ENCODE measurements at regions not wholly inside any gene's neighbourhood (a gene's known extent, or its start where the extent isn't known, plus 50 kb on each side); places are given as distances from the start of the nearest gene placed in this dataset.

DNA sequence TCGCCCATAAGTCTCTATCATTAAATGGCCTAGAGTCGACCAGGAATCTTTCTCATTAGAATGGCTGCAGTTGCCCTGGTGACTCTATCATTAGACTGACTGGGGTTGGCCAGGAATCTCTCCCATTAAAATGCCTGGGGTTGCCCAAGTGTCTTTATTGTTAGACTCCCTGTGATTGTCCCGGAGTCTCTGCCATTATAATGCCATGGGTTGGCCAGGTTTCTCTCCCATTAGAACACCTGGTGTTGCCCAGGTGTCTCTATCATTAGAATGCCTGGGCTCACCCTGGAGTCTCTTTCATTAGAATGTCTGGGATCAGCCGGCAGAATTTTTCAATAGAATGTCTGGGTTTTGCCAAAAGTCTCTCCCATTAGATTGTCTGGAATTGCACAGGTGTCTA lies 1459.3 kb downstream of the UQCRFS1 start:
- no peak for DNase-seq (ENCODE audit: low read depth in 2 of 2)

DNA sequence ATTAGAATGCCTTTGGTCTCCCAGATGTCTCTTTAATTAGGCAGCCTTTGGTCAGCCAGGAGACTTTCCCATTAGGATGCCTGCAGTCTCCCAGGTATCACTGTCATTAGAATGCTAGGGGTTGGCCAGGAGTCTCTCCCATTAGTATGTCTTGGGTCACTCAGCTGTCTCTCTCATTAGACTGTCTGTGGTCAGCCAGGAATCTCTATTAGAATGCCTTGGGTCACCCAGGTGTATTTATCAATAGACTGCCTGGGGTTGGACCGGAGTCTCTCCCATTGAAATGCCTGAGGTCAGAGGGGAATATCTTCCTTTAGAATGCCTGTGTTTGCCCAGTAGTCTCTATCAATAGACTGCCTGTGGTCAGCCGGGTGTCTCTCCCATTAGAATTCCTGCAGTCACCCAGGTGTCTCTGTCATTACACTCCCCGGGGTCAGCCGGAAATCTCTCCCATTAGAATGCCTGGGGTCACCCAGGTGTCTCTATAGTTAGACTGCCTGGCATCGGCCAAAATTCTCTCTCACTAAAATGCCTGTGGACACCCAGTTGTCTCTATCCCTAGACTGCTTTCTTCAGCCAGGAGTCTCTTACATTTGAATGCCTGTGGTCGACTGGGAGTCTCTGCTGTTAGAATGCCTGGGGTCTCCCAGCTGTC lies 1460.3 kb downstream of the UQCRFS1 start:
- no peak for DNase-seq (ENCODE audit: low read depth in 2 of 2)

DNA sequence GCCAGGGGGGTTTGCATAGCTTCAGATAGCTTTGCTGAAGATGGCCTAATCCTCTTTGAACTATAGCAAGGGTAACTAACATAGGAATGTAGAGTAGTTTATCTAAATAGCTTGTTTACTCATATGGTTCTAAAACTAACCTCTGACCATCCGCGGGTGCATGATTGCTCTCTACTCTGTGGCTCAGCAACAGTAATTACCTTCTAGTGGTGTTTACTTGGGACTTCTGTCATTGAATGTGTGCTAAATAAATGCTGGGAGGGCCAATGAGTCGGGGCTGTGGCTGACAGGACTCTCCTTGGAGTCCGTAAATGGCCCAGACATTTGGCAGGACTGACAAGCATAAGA lies 1461.9 kb downstream of the UQCRFS1 start:
- no peak for DNase-seq (ENCODE audit: low read depth in 2 of 2)

DNA sequence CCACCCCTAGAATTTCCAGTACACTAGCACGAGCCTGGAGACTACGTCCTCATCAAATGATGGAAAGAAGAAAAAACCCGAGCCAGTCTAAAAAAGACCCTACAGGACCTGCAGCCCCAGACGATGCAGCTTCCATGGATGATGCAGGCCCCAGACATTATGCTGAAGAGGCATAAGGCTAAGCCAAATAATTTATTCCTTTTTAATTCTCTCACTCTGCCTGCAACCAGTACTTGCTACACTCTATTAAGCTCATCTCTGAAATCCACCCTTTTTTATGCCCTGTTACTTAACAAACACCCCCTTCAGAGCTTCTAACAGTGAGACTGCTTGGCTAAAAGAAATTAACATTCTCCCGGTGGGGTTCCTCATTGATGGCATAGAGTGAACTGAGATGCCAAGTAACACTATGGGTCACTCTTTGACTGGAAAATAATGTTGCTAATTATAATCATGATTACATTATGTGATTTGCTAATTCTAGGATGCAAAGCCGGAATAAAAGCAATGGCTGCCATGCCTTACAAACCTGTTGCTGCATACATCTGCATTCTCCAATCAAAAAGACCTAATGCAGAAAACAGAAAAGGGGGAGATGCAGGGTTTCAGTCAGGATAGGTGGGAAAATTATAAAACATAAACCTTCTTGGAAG lies 1462.4 kb downstream of the UQCRFS1 start:
- DNase-seq (ENCODE audit: low read depth in 2 of 2): no peak

DNA sequence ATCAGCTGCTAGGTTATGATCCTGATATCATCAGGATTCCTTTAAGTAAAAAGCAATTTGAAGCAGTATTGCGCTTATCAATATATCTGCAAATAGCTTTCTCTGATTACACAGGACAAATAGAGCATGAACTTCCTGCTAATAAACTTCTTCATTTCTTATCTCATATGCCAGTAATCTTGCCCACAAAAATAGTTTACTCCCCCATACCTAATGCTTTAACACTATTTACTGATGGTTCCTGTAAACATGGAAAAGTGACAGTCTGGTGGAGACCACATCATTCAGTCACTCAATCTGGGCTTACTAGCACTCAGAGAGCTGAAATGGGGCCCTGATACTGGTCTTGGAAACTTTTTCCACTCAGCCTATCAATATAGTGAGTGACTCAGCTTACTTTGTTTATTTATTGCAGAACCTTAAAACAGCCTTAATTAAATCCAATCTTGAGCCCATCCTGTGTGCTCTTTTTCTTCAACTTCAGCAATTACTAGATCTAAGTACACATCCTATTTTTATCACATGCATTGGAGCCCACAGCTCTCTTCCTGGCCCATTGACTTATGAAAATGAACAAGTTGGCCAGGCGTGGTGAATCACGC lies 1464.3 kb downstream of the UQCRFS1 start:
- DNase-seq (ENCODE audit: low read depth in 2 of 2): no peak

DNA sequence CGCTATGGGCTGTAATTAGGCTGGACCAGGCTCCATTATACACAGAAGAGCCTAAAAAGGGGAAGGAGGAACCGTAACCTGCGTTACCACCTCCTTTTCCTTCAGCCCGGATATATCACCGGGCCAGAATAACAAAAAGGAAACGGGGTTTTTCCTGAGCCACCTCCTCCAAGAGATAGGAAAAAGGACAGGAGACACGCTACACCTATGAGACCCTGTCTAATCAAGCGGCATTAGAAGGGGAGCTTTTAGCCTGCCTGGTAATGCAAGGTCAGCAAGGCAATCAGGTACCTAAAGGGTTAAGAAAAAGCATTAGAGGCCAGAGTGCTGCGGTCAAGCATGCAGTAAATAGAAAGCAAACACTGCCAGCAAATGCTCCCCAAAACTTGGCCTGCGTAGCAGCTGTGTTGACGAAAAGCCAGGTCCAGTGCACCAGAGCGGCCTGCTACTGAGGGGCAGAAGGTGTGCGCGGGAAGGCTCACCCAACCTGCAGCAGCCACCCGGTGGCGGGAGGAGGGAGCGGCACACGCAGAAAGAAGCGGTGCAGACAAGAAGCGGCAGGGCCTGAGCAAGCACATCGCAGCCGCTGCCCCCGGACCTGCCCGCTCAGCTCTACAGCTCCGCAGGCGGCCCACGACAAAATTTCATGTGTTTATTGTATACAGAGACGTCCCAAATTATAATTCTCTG lies 1466.1 kb downstream of the UQCRFS1 start:
- DNase-seq (ENCODE audit: low read depth in 2 of 2): no peak

DNA sequence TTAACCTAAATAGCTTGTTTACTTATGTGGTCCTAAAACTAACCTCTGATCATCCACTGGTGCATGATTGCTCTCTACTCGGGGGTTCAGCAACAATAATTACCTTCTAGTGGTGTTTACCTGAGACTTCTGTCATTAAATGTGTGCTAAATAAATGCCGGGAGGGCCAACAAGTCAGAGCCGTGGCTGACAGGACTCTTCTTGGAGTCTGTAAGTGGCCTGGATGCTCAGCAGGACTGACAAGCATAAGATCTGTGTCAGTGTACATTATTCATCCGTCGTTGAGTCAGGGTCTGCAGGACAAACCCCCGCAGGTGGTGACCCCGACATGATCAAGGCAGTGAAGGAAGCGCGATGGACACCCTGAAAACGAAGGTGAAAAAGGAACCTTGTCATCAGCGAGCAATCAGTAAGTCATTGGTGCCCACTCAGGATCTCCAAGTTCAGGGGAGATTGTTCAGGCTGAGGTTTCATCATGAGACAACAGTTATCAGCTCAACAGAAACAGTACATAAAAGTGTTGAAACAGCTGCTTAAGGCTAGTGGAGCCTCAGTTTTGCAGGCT lies 1466.9 kb downstream of the UQCRFS1 start:
- no peak for DNase-seq (ENCODE audit: low read depth in 2 of 2)

DNA sequence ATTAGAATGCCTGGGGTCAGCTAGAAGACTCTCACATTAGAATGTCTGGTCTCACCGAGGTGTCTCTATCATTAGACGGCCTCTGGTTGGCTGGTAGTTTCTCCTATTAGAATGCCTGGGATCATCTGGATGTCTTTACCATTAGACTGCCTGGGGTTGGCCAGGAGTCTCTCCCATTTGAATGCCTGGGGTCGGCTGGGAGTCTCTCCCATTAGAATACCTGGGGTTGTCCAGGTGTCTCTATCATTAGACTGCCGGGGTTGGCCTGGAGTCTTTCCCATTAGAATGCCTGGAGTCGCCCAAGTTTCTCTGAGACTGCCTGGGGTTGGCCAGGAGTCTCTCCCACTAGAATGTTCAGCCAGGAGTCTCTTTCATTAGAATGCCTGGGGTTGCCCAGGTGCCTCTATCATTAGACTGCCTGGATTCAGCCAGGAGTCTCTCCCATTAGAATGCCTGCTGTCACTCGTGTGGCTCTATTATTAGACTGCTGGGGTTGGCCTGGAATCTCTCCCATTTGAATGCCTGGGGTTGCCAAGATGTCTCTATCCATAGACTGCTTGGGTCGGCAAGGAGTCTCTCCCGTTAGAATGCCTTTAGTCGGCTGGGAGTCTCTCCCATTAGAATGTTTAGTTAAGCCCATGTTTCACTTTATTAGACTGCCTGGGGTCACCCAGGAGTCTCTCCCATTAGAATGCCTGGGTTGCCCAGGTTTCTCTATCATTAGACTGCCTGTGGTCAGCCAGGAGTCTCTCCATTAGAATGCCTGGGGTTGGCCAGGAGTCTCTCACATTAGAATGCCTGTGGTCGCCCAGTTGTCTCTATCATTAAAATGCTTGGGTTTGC lies 1467.8 kb downstream of the UQCRFS1 start:
- no peak for DNase-seq (ENCODE audit: low read depth in 2 of 2)

DNA sequence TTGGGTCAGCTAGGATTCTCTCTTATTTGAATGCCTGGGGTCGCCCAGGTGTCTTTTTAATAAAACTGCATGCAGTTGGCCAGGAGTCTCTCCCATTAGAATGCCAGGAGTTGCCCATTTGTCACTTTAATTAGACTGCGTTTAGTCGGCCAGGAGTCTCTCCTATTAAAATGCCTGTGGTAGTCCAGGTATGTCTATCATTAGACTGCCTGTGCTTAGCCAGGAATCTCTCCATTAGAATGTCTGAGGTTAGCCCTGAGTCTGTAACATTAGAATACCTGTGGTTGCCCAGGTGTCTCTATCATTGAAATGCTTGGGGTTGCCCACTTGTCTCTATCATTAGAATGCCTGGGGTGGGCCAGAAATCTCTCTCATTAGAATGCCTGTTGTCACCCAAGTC lies 1470.9 kb downstream of the UQCRFS1 start:
- no peak for DNase-seq (ENCODE audit: low read depth in 2 of 2)

DNA sequence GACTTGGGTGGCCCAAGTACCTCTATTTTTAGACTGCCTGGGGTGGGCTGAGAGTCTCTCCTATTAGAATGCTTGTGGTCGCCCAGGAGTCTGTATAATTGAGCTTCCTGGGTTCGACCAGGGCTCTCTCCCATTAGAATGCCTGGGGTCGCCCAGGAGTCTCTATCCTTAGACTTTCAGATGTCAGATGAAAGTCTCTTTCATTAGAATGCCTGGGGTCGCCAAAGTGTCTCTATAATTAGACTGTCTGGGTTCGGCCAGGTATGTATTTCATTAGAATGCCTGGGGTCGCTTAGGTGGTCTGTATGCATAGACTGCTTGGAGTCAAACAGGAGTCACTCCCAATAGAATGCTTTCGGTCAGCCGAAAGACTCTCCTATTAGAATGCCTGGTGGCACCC lies 1471.7 kb downstream of the UQCRFS1 start:
- no peak for DNase-seq (ENCODE audit: low read depth in 2 of 2)

DNA sequence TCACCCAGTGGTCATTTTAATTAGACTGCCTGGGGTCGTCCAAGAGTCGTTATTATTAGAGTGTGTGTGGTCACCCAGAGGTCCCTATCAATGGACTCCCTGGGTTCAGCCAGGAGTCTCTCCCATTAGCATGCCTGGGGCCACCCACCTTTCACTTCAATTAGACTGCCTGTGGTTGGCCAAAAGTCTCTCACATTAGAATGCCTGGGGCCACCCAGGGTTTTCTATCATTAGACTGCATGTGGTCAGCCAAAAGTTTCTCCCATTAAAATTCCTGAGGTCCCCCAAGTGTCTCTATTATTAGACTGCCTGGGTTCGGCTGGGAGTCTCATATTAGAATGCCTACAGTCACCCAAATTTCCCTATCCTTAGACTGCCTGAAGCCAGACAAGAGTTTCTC lies 1472.6 kb downstream of the UQCRFS1 start:
- DNase-seq (ENCODE audit: low read depth in 2 of 2): no peak

DNA sequence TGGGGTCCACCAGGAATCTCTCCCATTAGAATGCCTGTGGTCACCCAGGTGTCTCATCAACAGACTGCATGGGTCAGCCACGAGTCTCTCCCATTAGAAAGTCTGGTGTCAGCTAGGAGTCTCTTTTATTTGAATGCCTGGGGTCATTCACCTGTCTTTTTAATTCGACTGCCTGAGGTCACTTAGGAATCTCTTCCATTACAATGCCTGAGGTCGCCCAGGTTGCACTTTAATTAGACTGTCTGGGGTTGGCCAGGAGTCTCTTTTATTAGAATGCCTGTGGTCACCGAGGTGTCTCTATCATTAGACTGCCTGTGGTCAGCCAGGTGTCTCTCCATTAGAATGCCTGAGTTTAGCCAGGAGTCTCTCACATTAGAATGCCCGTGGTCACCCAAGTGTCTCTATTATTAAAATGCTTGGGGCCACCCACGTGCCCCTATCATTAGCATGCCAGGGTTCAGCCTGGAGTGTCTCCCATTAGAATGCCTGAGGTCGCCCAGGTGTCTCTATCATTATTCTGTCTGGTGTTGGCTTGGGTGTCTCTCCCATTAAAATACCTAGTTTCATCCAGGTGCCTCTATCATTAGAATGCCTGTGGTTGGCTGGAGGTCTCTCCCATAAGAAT lies 1474.3 kb downstream of the UQCRFS1 start:
- DNase-seq (ENCODE audit: low read depth in 2 of 2): no peak

DNA sequence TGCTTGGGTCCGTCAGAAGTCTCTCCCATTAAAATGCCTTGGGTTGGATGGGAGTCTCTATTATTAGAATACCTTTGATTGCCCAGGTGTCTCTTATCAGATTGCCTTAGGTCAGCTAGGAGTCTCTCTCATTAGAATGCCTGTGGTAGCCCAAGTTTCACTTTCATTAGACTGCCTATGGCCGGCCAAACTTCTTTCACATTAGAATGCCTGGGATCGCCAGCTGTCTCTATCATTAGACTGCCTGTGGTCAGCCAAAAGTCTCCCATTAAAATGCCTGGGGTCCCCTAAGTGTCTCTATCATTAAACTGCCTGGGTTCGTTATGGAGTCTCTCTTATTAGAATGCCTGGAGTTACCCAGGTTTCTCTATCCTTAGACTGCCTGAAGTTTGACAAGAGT lies 1476.7 kb downstream of the UQCRFS1 start:
- no peak for DNase-seq (ENCODE audit: low read depth in 2 of 2)

DNA sequence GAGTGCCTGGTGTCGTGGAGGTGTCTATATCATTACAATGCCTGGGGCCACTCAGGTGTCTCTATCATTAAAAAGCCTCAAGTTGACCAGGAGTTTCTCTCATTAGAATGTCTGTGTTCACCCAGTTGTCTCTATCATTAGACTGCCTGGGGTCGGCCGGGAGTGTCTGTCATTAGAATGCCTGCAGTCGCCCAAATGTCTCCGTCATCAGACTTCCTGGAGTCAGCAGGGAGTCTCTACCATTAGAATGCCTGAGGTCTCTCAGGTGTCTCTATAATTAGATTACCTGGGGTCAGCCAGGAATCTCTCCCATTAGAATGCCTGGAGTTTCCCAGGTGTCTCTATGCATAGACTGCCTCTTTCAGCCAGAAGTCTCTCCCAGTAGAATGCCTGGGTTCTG lies 1477.6 kb downstream of the UQCRFS1 start:
- DNase-seq (ENCODE audit: low read depth in 2 of 2): no peak

DNA sequence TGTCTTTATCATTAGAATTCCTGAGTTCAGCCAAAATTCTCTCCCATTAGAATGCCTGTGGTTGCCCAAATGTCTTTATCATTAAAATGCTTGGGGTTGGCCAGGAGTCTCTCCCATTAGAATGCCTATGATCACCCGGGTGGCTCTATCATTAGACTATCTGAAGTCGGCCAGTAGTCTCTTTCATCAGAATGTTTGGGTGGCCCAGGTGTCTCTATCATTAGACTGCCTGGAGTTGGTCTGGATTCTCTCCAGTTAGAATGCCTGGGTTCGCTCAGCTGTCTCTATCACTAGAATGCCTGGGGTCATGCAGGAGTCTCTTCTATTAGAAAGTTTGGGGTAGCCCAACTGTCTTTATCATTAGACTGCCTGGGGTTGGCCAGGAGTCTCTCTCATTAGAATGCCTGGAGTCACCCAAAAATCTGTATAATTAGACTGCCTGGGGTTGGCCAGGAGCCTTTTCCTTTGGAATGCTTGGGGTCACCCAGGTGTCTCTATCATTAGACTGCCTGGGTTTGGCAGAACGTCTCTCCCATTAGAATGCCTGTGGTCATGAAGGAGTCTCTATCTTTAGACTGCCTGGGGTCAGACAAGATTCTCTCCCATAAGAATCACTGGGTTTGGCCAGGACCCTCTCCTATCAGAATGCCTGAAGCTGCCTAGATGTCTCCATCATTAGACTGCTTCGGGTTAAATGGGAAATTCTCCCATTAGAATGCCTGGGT lies 1478.3 kb downstream of the UQCRFS1 start:
- DNase-seq (ENCODE audit: low read depth in 2 of 2): no peak

DNA sequence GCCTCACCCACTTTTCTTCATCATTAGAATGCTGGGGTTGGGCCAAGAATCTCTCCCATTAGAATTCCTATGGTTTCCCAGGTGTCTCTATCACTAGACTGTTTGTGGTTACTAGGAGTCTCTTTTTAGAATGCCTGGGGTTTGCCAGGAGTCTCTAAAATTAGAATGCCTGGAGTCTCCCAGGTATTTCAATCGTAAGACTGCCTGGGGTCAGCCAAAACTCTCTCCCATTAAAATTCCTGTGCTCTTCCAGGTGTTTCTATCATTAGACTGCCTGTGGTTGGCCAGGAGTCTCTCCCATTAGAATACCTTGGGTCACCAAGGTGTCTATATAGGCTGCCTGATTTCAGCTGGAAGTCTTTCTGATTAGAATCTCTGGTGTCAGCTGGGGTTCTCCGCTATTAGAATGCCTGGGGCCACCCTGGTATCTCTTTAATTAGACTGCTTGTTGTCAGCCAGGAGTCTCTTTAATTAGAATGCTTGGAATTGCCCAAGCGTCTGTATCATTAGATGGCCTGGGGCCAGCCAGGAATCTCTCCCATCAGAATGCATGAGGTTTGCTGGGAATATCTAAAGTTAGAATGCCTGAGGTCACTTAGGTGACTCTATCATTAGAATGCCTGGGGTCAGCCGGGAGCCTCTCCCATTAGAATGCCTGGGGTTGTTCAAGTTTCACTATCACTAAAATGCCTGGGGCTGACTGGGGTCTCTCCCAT lies 1479.2 kb downstream of the UQCRFS1 start:
- no peak for DNase-seq (ENCODE audit: low read depth in 2 of 2)

DNA sequence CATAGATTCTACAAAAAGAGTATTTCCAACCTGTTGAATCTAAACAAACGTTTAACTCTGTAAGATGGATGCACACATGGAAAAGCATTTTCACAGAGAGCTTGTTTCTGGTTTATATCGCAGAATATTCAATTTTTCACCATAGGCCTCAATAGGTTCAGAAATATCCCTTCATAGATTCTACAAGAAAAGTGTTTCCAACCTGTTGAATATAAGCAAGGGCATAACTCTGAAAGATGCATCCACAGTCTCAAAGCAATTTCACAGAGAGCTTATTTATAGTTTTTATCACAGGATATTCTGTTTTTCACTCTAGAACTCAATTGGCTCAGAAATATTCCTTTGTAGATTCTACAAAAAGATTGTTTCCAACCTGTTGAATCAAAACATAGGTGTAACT lies 1483.6 kb downstream of the UQCRFS1 start:
- no peak for DNase-seq (ENCODE audit: low read depth in 2 of 2)

DNA sequence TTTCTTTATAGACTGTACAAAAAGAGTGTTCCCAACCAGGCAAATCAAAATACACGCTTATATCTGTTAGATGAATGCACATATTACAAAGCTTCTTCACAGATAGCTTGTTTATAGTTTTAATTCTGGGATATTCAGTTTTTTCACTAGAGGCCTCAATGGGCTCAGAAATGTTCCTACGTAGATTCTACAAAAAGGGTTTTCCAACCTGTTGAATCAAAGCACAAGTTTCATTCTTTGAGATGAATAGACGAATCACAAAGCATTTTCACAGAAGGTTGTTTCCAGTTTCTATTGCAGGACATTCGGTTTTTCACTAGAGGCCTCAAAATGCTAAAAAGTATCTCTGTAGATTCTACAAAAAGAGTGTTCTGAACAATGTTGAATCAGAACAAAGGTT lies 1490.3 kb downstream of the UQCRFS1 start:
- no peak for DNase-seq (ENCODE audit: low read depth in 2 of 2)

DNA sequence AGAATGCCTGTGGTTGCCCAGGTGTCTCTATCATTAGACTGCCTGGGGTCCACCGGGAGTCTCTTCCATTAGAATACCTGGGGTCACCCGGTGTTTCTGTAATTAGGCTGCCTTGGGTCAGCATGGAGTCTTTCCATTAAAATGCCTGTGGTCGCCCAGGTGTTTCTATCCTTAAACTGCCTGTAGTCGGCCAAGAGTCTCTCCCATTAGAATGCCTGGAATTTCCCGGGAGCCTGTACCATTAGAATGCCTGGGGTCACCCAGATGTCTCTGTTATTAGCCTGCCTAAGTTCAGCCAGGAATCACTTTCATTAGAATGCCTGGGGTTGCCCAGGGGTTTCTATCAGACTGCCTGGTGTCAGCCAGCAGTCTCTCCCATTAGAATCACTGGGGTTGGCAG lies 1492.8 kb downstream of the UQCRFS1 start:
- no peak for DNase-seq (ENCODE audit: low read depth in 2 of 2)

DNA sequence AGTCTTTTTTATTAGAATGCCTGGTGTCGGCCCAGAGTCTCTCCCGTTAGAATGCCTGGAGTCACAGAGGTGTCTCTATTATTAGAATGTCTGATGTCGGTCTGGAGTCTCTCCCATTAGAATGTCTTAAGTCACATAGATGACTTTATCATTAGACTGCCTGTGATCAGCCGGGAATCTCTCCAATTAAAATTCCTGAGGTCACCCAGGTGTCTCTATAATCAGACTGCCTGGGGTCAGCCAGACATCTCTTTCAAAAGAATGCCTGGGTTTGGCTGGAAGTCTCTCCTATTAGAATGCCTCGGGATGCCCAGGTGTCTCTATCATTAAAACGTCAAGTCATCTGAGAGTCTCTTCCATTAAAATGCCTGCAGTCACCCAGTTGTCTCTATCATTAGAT lies 1493.9 kb downstream of the UQCRFS1 start:
- DNase-seq (ENCODE audit: low read depth in 2 of 2): no peak

Data from stimulated activated CD8-positive, alpha-beta memory T cell treated with anti-CD3 and anti-CD28 coated beads, Interleukin-7, amount 100 ng/mL, for 4 hours (primary cell).